GM23338 (cell line): ENCODE measurements at regions not wholly inside any gene's neighbourhood (a gene's known extent, or its start where the extent isn't known, plus 50 kb on each side); places are given as distances from the start of the nearest gene placed in this dataset.

Experiments used
- EZH2 ChIP-seq: fragments of 200-600 bp; sonication (generic); IDR thresholded peaks from one replicate; pipeline ENCODE4 v1.8.0; 2017; ENCODE audit warnings: antibody characterized with exemption, mild to moderate bottlenecking, low read depth; ENCODE audit not compliant: unreplicated experiment
- EZH2phosphoT487 ChIP-seq: fragments of 200-600 bp; sonication (generic); IDR thresholded peaks from one replicate; pipeline ENCODE4 v1.8.1; 2018; ENCODE audit warnings: antibody characterized with exemption; ENCODE audit not compliant: unreplicated experiment
- POLR2AphosphoS5 ChIP-seq: IDR thresholded peaks from 2 replicates; pipeline ENCODE4 v1.6.1; 2016; ENCODE audit warnings: antibody characterized with exemption, low read depth
- TF ChIP-seq, protein P1 (sequence below), 2 experiments: fragments of 200-600 bp in 1 of 2; sonication (generic) in 1 of 2; conservative IDR thresholded peaks; 2 replicates each; pipeline versions ENCODE4 v1.5.1 to v1.6.1; 2016 to 2017; ENCODE audit warnings: antibody characterized with exemption in 2 of 2, low read depth in 2 of 2, mild to moderate bottlenecking in 2 of 2, moderate library complexity in 1 of 2
- TF ChIP-seq, protein P2 (sequence below): IDR thresholded peaks from one replicate; pipeline ENCODE4 v1.6.1; 2018; ENCODE audit warnings: antibody characterized with exemption; ENCODE audit not compliant: unreplicated experiment
- TF ChIP-seq, protein P3 (sequence below): IDR thresholded peaks from 2 replicates; pipeline ENCODE4 v1.6.1; 2016; ENCODE audit warnings: antibody characterized with exemption

DNA sequence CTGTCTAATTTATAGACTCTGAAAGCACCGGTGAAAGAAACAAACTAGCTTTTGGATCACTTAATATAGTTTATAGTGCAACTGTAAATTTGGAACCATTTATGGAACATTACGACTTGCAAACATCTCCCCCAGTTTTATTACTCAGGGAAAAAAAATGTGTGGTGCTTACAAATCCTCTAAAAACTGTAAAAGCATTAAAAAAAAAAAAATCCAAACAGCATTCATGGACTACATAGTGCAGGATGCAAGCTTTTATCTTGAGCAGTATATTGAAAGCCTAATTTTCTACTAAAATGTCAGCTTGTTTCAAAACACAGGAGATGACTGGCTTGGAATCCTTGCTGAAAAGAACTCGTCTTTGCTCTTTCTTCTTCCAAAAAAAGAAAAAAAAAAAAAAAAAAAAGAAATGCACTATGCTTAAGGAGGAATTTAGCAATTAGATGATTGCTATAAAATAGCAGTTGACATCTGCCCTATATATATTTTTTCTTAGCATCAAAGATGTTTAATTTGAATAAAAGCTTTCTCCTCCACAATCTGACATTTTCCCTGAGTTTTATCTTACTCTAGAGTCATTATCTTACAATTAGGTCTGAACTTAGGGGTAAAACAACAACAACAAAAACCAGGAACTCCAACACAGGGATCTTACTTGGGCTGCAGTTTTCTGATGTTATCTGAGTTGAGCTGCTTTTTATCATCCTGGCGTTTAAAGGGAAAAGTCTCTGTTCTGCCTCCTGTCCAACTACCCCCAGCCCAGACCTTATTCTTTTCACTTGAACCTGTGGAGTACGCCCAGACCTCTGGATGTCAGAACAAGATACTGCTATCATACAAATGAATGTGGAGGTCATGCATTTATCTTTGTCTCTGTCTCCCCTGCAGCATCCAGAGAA lies 62.6 kb upstream of the PDZRN3 start:
- TF ChIP-seq, protein P1, sequence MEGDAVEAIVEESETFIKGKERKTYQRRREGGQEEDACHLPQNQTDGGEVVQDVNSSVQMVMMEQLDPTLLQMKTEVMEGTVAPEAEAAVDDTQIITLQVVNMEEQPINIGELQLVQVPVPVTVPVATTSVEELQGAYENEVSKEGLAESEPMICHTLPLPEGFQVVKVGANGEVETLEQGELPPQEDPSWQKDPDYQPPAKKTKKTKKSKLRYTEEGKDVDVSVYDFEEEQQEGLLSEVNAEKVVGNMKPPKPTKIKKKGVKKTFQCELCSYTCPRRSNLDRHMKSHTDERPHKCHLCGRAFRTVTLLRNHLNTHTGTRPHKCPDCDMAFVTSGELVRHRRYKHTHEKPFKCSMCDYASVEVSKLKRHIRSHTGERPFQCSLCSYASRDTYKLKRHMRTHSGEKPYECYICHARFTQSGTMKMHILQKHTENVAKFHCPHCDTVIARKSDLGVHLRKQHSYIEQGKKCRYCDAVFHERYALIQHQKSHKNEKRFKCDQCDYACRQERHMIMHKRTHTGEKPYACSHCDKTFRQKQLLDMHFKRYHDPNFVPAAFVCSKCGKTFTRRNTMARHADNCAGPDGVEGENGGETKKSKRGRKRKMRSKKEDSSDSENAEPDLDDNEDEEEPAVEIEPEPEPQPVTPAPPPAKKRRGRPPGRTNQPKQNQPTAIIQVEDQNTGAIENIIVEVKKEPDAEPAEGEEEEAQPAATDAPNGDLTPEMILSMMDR (conservative IDR thresholded peaks at IDR 0.05; ENCODE audit: low read depth in 2 of 2) = no peak
- no peak for TF ChIP-seq EZH2
- no peak for TF ChIP-seq POLR2AphosphoS5
- TF ChIP-seq EZH2phosphoT487 = no peak
- TF ChIP-seq, protein P2, sequence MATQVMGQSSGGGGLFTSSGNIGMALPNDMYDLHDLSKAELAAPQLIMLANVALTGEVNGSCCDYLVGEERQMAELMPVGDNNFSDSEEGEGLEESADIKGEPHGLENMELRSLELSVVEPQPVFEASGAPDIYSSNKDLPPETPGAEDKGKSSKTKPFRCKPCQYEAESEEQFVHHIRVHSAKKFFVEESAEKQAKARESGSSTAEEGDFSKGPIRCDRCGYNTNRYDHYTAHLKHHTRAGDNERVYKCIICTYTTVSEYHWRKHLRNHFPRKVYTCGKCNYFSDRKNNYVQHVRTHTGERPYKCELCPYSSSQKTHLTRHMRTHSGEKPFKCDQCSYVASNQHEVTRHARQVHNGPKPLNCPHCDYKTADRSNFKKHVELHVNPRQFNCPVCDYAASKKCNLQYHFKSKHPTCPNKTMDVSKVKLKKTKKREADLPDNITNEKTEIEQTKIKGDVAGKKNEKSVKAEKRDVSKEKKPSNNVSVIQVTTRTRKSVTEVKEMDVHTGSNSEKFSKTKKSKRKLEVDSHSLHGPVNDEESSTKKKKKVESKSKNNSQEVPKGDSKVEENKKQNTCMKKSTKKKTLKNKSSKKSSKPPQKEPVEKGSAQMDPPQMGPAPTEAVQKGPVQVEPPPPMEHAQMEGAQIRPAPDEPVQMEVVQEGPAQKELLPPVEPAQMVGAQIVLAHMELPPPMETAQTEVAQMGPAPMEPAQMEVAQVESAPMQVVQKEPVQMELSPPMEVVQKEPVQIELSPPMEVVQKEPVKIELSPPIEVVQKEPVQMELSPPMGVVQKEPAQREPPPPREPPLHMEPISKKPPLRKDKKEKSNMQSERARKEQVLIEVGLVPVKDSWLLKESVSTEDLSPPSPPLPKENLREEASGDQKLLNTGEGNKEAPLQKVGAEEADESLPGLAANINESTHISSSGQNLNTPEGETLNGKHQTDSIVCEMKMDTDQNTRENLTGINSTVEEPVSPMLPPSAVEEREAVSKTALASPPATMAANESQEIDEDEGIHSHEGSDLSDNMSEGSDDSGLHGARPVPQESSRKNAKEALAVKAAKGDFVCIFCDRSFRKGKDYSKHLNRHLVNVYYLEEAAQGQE = no peak
- TF ChIP-seq, protein P3, sequence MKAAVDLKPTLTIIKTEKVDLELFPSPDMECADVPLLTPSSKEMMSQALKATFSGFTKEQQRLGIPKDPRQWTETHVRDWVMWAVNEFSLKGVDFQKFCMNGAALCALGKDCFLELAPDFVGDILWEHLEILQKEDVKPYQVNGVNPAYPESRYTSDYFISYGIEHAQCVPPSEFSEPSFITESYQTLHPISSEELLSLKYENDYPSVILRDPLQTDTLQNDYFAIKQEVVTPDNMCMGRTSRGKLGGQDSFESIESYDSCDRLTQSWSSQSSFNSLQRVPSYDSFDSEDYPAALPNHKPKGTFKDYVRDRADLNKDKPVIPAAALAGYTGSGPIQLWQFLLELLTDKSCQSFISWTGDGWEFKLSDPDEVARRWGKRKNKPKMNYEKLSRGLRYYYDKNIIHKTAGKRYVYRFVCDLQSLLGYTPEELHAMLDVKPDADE = no peak
